ENCODE measurements at regions not wholly inside any gene's neighbourhood (a gene's known extent, or its start where the extent isn't known, plus 50 kb on each side); places are given as distances from the start of the nearest gene placed in this dataset.

GRCh38 chr6:14784596-14785492, 461.0 kb upstream of the JARID2 start:
- DNase-seq, result no peak

GRCh38 chr6:14785493-14785790, 460.4 kb upstream of the JARID2 start:
- no peak for DNase-seq

- DNase-seq, result no peak
Observed at GRCh38 chr6:14786008-14786407, 459.9 kb upstream of the JARID2 start.

DNA sequence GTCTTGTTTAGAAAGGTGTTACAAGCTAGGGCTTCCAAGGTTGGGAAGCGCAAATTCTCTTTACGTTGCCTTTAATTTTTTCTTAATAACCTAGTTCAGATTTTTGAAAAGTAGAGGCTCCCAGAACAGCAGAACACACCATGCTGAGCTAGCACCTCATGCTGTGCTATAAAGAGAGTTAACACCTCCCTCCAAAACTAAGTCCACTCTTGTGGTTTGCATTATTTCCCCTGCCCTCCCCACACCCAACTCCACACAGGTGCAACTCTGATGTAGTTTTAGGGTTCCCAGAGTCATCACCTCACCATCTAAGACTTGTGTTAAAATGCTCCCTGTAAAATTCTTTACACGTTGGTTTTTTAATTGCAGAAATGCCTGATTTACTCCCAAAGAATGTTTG, 459.4 kb upstream of the JARID2 start:
- DNase-seq, result no peak

DNA sequence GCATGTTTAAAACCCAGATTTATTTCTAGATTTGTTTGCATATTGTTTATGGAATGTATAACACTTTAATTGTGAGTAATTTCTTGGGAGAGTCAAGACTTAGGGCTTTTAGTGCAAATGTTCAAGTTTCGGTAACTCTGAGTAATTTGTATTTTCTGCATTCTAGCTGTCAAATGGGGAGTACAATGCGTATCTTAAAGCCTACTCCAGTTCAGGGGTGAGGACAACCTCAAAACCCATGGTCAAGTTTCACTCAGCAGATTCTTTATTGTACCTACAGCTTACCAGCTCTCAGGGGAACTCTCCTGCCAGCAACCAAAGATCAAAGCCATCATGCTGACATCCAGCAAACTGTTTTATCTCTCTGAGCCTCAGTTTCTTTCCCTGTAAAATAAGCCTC, 458.6 kb upstream of the JARID2 start:
- no peak for DNase-seq

- DNase-seq, result no peak
Observed at GRCh38 chr6:14787677-14788076, 458.2 kb upstream of the JARID2 start.

- no peak for DNase-seq
Observed at GRCh38 chr6:14789996-14790395, 455.9 kb upstream of the JARID2 start.

- no peak for DNase-seq
Observed at GRCh38 chr6:14790976-14791375, 454.9 kb upstream of the JARID2 start.

GRCh38 chr6:14791526-14791925, 454.3 kb upstream of the JARID2 start:
- DNase-seq, result no peak

- peak; percentile 53 for DNase-seq
Observed at GRCh38 chr6:14792118-14792955, 453.5 kb upstream of the JARID2 start.

- DNase-seq, result no peak
Observed at GRCh38 chr6:14795451-14795850, 450.4 kb upstream of the JARID2 start.

GRCh38 chr6:14796974-14797762, 448.7 kb upstream of the JARID2 start:
- DNase-seq, result no peak

DNA sequence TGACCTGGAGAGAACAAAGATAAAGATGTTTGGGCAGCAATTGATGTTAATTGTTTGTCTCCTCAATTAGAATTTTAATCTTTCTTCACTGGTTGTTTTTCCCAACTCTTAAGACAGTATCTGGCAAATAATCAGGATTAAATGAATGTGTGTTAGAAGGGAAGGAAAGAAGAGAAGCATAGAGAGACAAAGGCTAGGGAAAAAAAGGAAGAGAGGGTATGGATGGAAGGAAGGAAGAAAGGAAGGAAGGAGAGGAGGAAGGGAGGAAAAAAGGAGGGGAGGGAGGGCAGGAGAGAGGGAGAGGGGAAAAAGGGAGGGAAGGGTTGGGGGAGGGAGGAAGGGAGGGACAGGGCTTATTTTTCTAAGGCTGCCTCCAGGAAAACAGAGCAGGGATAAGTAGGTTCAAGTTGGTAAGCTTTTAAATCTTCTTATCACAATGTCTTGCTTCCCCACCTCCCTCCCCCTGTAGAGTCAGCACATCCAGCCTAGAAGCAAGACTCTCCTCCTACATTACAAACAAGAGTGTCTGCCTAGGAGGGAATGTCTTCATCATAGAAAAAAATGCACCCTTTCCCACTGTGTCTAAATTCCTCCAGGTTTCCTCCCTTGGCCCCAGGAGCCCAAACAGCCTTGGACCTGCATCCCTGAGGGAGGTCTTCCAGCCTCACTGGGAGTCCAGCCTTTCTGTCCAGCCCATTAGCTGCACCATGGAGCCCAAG, 447.8 kb upstream of the JARID2 start:
- DNase-seq, result no peak

- DNase-seq, result no peak
Observed at GRCh38 chr6:14798594-14798982, 447.3 kb upstream of the JARID2 start.

- DNase-seq, result no peak
Observed at GRCh38 chr6:14798996-14799588, 446.8 kb upstream of the JARID2 start.

DNA sequence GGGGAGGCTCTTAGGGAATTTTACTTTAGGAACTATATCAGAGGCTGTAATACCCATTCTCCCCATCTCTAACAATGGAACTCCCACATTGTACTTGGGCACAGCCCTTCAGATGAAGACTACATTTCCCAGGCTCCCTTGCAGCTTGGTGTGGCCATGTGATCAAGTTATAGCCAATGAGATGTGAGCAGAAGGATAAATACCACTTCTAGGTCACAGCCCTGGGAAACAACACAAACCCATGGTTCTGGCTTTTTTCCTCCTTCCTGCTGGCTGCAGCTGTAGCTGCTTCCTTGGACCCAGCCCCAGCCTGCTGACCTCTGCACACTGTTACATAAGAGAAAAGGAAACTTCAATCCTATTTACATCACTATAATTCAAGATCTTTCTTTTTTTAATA, 445.9 kb upstream of the JARID2 start:
- DNase-seq, result peak; percentile 67

DNA sequence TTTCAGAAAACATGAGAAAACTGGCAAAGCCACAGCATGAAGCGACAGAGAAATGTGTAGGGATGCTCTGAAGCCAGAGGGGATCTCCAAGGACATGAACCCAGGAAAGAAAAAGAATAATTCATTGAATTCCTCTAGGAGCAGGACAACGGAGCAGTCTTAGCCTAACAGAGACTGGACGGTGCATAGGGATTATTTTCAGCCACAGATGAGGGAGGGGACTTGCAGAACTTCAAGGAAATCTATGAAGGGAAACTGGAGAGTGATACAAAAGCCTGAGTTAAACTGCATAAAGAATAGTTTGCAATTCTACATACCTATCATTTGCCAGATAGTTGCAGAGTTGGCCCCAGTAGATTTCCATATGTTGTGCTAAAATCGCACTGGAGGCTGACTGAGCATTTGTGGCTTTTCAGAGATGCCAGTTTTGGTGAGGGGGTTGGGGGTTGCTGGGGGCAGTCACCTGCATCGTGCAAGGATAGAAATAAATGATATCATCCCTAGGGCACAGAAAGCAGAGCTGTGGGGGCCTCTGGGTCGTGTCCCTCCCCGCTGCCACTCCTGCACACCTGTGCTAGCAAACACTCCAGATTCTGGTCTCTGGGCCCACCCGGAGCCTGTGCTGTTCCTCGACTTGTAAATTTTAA, 443.2 kb upstream of the JARID2 start:
- DNase-seq, result no peak

GRCh38 chr6:14804001-14804784, 441.7 kb upstream of the JARID2 start:
- no peak for DNase-seq

- no peak for DNase-seq
Observed at GRCh38 chr6:14804785-14805210, 441.1 kb upstream of the JARID2 start.

GRCh38 chr6:14806101-14806500, 439.8 kb upstream of the JARID2 start:
- no peak for DNase-seq

GRCh38 chr6:14807130-14807529, 438.7 kb upstream of the JARID2 start:
- DNase-seq, result no peak

All from NCI-H2171 (cell line).